Choroid plexus epithelial cell (primary cell): ENCODE measurements at regions not wholly inside any gene's neighbourhood (a gene's known extent, or its start where the extent isn't known, plus 50 kb on each side); places are given as distances from the start of the nearest gene placed in this dataset.

Experiments
- DNase-seq: peaks from one replicate; pipeline ENCODE4 v3.0.0-alpha.2; 2010; ENCODE audit warnings: low read depth
- H3K4me3 ChIP-seq: 2 replicates; pipeline ENCODE4 v1.5.1; 2011; ENCODE audit warnings: low read depth, mild to moderate bottlenecking, control low read depth, low read length, moderate library complexity
- CTCF ChIP-seq: conservative IDR thresholded peaks from 2 replicates; pipeline ENCODE4 v1.5.1; 2011; ENCODE audit warnings: low read depth, mild to moderate bottlenecking, control low read depth, inconsistent platforms, low read length, moderate library complexity

- TF ChIP-seq CTCF = no peak
These were observed 306.7 kb downstream of the EPB41L4A start for GRCh38 chr5:112112346-112112745.

GRCh38 chr5:112109331-112110007 is 309.6 kb downstream of the EPB41L4A start:
- DNase-seq = peak; percentile 85

More at GRCh38 chr5:112112346-112112745, 306.7 kb downstream of the EPB41L4A start:
- no peak overlapping the region for H3K4me3 ChIP-seq
- DNase-seq = no peak

DNA sequence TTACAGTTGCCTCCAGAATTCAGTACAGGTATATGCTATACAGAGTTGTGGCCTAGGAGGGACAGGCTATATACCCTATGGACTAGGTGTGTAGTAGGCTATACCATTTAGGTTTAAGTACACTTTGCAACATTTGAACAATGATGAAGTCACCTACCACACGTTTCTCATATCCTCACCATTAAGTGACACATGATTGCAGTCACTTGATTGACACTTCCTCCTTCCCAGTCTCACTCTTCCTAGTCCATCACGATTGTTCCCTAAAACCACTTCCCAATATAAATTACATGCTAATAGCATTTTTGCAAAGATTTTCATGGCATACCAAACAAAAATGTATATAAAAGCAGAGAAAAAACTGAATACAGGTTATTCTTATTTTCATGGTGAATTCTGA is 312.2 kb downstream of the EPB41L4A start:
- H3K4me3 ChIP-seq = no peak overlapping the region
- no peak for TF ChIP-seq CTCF
- no peak for DNase-seq

More at GRCh38 chr5:112109331-112110007, 309.6 kb downstream of the EPB41L4A start:
- TF ChIP-seq CTCF = no peak
- no peak overlapping the region for H3K4me3 ChIP-seq

GRCh38 chr5:112097768-112098167 is 321.3 kb downstream of the EPB41L4A start:
- TF ChIP-seq CTCF = no peak
- no peak for DNase-seq
- no peak overlapping the region for H3K4me3 ChIP-seq

DNA sequence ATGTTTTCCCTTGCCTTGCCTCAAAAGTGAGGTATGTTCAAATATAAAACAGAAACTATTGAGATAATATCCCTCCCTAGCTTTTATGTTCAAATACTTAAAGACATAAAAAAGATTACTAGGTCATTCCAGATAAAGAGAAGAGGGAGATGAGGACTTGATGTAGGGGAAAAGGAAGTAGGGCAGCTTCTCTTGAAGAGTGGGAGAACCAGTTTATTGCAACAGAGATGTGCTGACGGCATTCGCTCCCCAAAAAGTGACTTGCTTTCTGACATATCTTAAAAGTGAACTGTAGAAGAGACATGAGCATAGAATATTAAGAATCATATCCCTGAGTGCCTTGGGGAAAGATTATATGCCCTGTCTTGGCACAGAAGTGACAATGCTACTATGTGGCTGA is 330.2 kb upstream of the NREP start:
- TF ChIP-seq CTCF = no peak
- DNase-seq = no peak
- H3K4me3 ChIP-seq = no peak overlapping the region

DNA sequence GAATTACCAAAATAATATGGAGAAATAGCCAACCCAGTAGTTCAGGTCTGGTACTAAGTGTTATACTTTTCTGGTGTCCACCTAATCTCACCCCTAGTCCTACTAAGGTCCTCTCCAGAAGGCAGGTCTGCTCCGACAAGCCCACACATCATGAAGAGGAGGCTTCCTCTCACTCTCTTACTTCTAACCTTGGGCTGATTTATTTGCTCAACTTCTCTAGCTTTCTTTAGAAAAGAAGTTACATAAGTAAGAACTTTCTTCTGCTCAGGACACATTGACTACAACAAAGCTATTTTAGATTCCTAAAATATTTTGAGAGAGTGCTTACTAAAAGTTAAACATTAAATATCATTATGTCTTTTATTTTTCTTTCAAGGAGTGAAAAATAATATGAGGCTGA is 329.7 kb upstream of the NREP start:
- TF ChIP-seq CTCF = no peak
- DNase-seq = no peak
- no peak overlapping the region for H3K4me3 ChIP-seq

GRCh38 chr5:112084149-112084548 is 327.2 kb upstream of the NREP start:
- H3K4me3 ChIP-seq = no peak overlapping the region
- no peak for TF ChIP-seq CTCF
- peak; percentile 71 for DNase-seq
